IPS-18a (cell line): ENCODE measurements at regions not wholly inside any gene's neighbourhood (a gene's known extent, or its start where the extent isn't known, plus 50 kb on each side); places are given as distances from the start of the nearest gene placed in this dataset.
"Not testable (repeated sequence)": the region's sequence is repeated elsewhere in the genome, so short reads cannot be mapped to it uniquely, and the experiment has no call there.

Experiments
- H3K27ac ChIP-seq: one replicate; pipeline ENCODE4 v1.5.1; 2013; ENCODE audit warnings: low read length
- H3K27me3 ChIP-seq: one replicate; pipeline ENCODE4 v1.6.1; 2013; ENCODE audit warnings: mild to moderate bottlenecking, low read length; ENCODE audit not compliant: control insufficient read depth, insufficient read depth
- H3K36me3 ChIP-seq: one replicate; pipeline ENCODE4 v1.6.1; 2013; ENCODE audit warnings: low read depth, low read length; ENCODE audit not compliant: control insufficient read depth
- H3K4me1 ChIP-seq: one replicate; pipeline ENCODE4 v1.6.1; 2013; ENCODE audit warnings: low read depth, low read length; ENCODE audit not compliant: control insufficient read depth
- H3K4me3 ChIP-seq: one replicate; pipeline ENCODE4 v1.5.1; 2013; ENCODE audit warnings: low read length
- H3K9ac ChIP-seq: one replicate; pipeline ENCODE4 v1.6.1; 2013; ENCODE audit warnings: mild to moderate bottlenecking, low read length, moderate library complexity
- H3K9me3 ChIP-seq: one replicate; pipeline ENCODE4 v1.6.1; 2013; ENCODE audit warnings: low read depth, low read length; ENCODE audit not compliant: control insufficient read depth

GRCh38 chr4:58360354-58361133, 1250.4 kb upstream of the IGFBP7 start:
- Histone ChIP-seq H3K36me3 (no peaks in the 10 kb centered on the region), H3K9ac (no peak overlapping the region), H3K4me3 (no peak overlapping the region), H3K4me1 (no peaks in the 10 kb centered on the region), H3K9me3 (peaks cover 22% of the 10 kb centered on the region), H3K27ac (no peak overlapping the region), H3K27me3 (no peaks in the 10 kb centered on the region)

GRCh38 chr4:58359590-58359989, 1249.4 kb upstream of the IGFBP7 start:
- Histone ChIP-seq H3K27ac (no peak overlapping the region), H3K4me3 (no peak overlapping the region), H3K36me3 (no peaks in the 10 kb centered on the region), H3K4me1 (no peaks in the 10 kb centered on the region), H3K9ac (no peak overlapping the region), H3K9me3 (peaks cover 22% of the 10 kb centered on the region), H3K27me3 (no peaks in the 10 kb centered on the region)

- Histone ChIP-seq H3K36me3 (no peaks in the 10 kb centered on the region), H3K9me3 (peaks cover 22% of the 10 kb centered on the region), H3K4me1 (no peaks in the 10 kb centered on the region), H3K9ac (no peak overlapping the region), H3K27me3 (no peaks in the 10 kb centered on the region), H3K27ac (no peak overlapping the region), H3K4me3 (no peak overlapping the region)
Observed at GRCh38 chr4:58357947-58358346, 1247.8 kb upstream of the IGFBP7 start.

GRCh38 chr4:58325070-58325469, 1214.9 kb upstream of the IGFBP7 start:
- H3K4me3 ChIP-seq, result no peak overlapping the region
- no peak overlapping the region for H3K9ac ChIP-seq
- H3K9me3 ChIP-seq, result no peaks in the 10 kb centered on the region
- no peaks in the 10 kb centered on the region for H3K4me1 ChIP-seq
- H3K27ac ChIP-seq, result no peak overlapping the region
- H3K27me3 ChIP-seq, result no peaks in the 10 kb centered on the region
- H3K36me3 ChIP-seq, result no peaks in the 10 kb centered on the region

- no peak overlapping the region for H3K4me3 ChIP-seq
Observed at GRCh38 chr4:58313444-58313843, 1203.3 kb upstream of the IGFBP7 start.

GRCh38 chr4:58303456-58303855, 1193.3 kb upstream of the IGFBP7 start:
- no peak overlapping the region for H3K4me3 ChIP-seq
- no peaks in the 10 kb centered on the region for H3K9me3 ChIP-seq
- H3K36me3 ChIP-seq, result no peaks in the 10 kb centered on the region
- no peaks in the 10 kb centered on the region for H3K27me3 ChIP-seq
- H3K27ac ChIP-seq, result no peak overlapping the region
- H3K9ac ChIP-seq, result no peak overlapping the region
- H3K4me1 ChIP-seq, result no peaks in the 10 kb centered on the region

More at GRCh38 chr4:58313444-58313843, 1203.3 kb upstream of the IGFBP7 start:
- Histone ChIP-seq H3K9me3 (no peaks in the 10 kb centered on the region), H3K27me3 (no peaks in the 10 kb centered on the region), H3K9ac (no peak overlapping the region), H3K36me3 (no peaks in the 10 kb centered on the region), H3K4me1 (no peaks in the 10 kb centered on the region), H3K27ac (no peak overlapping the region)

- Histone ChIP-seq H3K27ac (no peak overlapping the region), H3K36me3 (no peaks in the 10 kb centered on the region), H3K4me3 (no peak overlapping the region), H3K4me1 (no peaks in the 10 kb centered on the region), H3K9me3 (no peaks in the 10 kb centered on the region), H3K9ac (no peak overlapping the region), H3K27me3 (no peaks in the 10 kb centered on the region)
Observed at GRCh38 chr4:58301376-58301999, 1191.3 kb upstream of the IGFBP7 start.

GRCh38 chr4:58286335-58286734, 1176.2 kb upstream of the IGFBP7 start:
- Histone ChIP-seq H3K9me3 (no peaks in the 10 kb centered on the region), H3K36me3 (no peaks in the 10 kb centered on the region), H3K9ac (no peak overlapping the region), H3K4me1 (no peaks in the 10 kb centered on the region), H3K4me3 (no peak overlapping the region), H3K27ac (no peak overlapping the region), H3K27me3 (no peaks in the 10 kb centered on the region)

GRCh38 chr4:58280928-58281327, 1170.7 kb upstream of the IGFBP7 start:
- H3K27me3 ChIP-seq, H3K4me1 ChIP-seq, H3K36me3 ChIP-seq, H3K9ac ChIP-seq, H3K27ac ChIP-seq, H3K9me3 ChIP-seq, H3K4me3 ChIP-seq: not testable (repeated sequence)

- no peaks in the 10 kb centered on the region for H3K9me3 ChIP-seq
- H3K9ac ChIP-seq, result no peak overlapping the region
- no peak overlapping the region for H3K27ac ChIP-seq
Observed at GRCh38 chr4:58275856-58276255, 1165.7 kb upstream of the IGFBP7 start.

GRCh38 chr4:58274553-58274952, 1164.4 kb upstream of the IGFBP7 start:
- H3K27ac ChIP-seq, result no peak overlapping the region
- no peak overlapping the region for H3K4me3 ChIP-seq
- no peaks in the 10 kb centered on the region for H3K36me3 ChIP-seq
- peaks cover 7% of the 10 kb centered on the region for H3K9me3 ChIP-seq
- no peak overlapping the region for H3K9ac ChIP-seq
- H3K27me3 ChIP-seq, result no peaks in the 10 kb centered on the region
- H3K4me1 ChIP-seq, result no peaks in the 10 kb centered on the region

More at GRCh38 chr4:58275856-58276255, 1165.7 kb upstream of the IGFBP7 start:
- Histone ChIP-seq H3K27me3 (no peaks in the 10 kb centered on the region), H3K4me3 (no peak overlapping the region), H3K4me1 (no peaks in the 10 kb centered on the region), H3K36me3 (no peaks in the 10 kb centered on the region)

GRCh38 chr4:58272311-58272710, 1162.1 kb upstream of the IGFBP7 start:
- H3K4me3 ChIP-seq, result no peak overlapping the region

More at GRCh38 chr4:58272311-58272710, 1162.1 kb upstream of the IGFBP7 start:
- Histone ChIP-seq H3K36me3 (no peaks in the 10 kb centered on the region), H3K4me1 (no peaks in the 10 kb centered on the region), H3K27me3 (no peaks in the 10 kb centered on the region), H3K9ac (no peak overlapping the region), H3K9me3 (peaks cover 7% of the 10 kb centered on the region), H3K27ac (no peak overlapping the region)
